Hepatocyte (in vitro differentiated cells): ENCODE measurements at regions not wholly inside any gene's neighbourhood (a gene's known extent, or its start where the extent isn't known, plus 50 kb on each side); places are given as distances from the start of the nearest gene placed in this dataset.

ENCODE experiments used
- DNase-seq: peaks from one replicate; pipeline ENCODE4 v3.0.0-alpha.2; 2016; ENCODE audit warnings: low spot score
- H2AFZ ChIP-seq: fragments of 200-600 bp; sonication (generic); 2 replicates; pipeline ENCODE4 v1.6.0; 2016; ENCODE audit warnings: antibody characterized with exemption, mild to moderate bottlenecking
- H3K27ac ChIP-seq: fragments of 200-600 bp; sonication (generic); 2 replicates; pipeline ENCODE4 v1.5.1; 2016; ENCODE audit warnings: mild to moderate bottlenecking
- H3K27me3 ChIP-seq: fragments of 200-600 bp; sonication (generic); 2 replicates; pipeline ENCODE4 v1.6.1; 2016
- H3K36me3 ChIP-seq: fragments of 200-600 bp; sonication (generic); replicated peaks from 2 replicates; pipeline ENCODE4 v1.5.1; 2016; ENCODE audit warnings: low read depth; ENCODE audit not compliant: insufficient read depth
- H3K4me1 ChIP-seq: fragments of 200-600 bp; sonication (generic); 2 replicates; pipeline ENCODE4 v1.5.1; 2016; ENCODE audit warnings: mild to moderate bottlenecking, moderate library complexity; ENCODE audit not compliant: insufficient read depth
- H3K4me2 ChIP-seq: fragments of 200-600 bp; sonication (generic); 2 replicates; pipeline ENCODE4 v1.6.0; 2016
- H3K4me3 ChIP-seq: fragments of 200-600 bp; sonication (generic); 2 replicates; pipeline ENCODE4 v1.5.1; 2016; ENCODE audit warnings: mild to moderate bottlenecking
- H3K79me2 ChIP-seq: fragments of 200-600 bp; sonication (generic); 2 replicates; pipeline ENCODE4 v1.6.0; 2017; ENCODE audit warnings: mild to moderate bottlenecking
- H3K9me2 ChIP-seq: fragments of 200-600 bp; sonication (generic); replicated peaks from 2 replicates; pipeline ENCODE4 v1.6.0; 2017; ENCODE audit warnings: mild to moderate bottlenecking; ENCODE audit not compliant: insufficient read depth
- H3K9me3 ChIP-seq: fragments of 200-600 bp; sonication (generic); 2 replicates; pipeline ENCODE4 v1.5.1; 2016; ENCODE audit warnings: low read depth, mild to moderate bottlenecking
- H4K20me1 ChIP-seq: fragments of 200-600 bp; sonication (generic); 2 replicates; pipeline ENCODE4 v1.6.0; 2016; ENCODE audit warnings: mild to moderate bottlenecking; ENCODE audit not compliant: insufficient read depth, poor library complexity, severe bottlenecking
- CTCF ChIP-seq: fragments of 200-600 bp; sonication (generic); IDR thresholded peaks from 2 replicates; pipeline ENCODE4 v1.5.1; 2016; ENCODE audit warnings: antibody characterized with exemption, mild to moderate bottlenecking; ENCODE audit not compliant: poor library complexity
- EZH2 ChIP-seq: fragments of 200-600 bp; sonication (generic); IDR thresholded peaks from 2 replicates; pipeline ENCODE4 v1.6.1; 2016; ENCODE audit warnings: antibody characterized with exemption, mild to moderate bottlenecking, borderline replicate concordance
- EZH2phosphoT487 ChIP-seq: fragments of 200-600 bp; sonication (generic); IDR thresholded peaks from one replicate; pipeline ENCODE4 v1.6.1; 2018; ENCODE audit warnings: antibody characterized with exemption, mild to moderate bottlenecking, low read depth, moderate library complexity; ENCODE audit not compliant: unreplicated experiment, severe bottlenecking
- WGBS: methylation state at CpG from one replicate; pipeline ENCODE4 v1.1.6; 2016; ENCODE audit warnings: low lambda C conversion rate; ENCODE audit errors: missing lambda C conversion rate; 5-methylcytosine and 5-hydroxymethylcytosine counted together

- Histone ChIP-seq H2AFZ (no peak overlapping the region), H3K4me3 (no peak overlapping the region), H3K9me3 (no peaks in the 10 kb centered on the region), H3K9me2 (no peaks in the 10 kb centered on the region), H3K36me3 (no peaks in the 10 kb centered on the region), H4K20me1 (no peaks in the 10 kb centered on the region), H3K27me3 (no peaks in the 10 kb centered on the region), H3K79me2 (no peaks in the 10 kb centered on the region), H3K27ac (no peak overlapping the region), H3K4me2 (no peak overlapping the region), H3K4me1 (peaks cover 3% of the 10 kb centered on the region)
- WGBS: 96% methylated on average over 3 of the region's 3 CpGs
- no peak for TF ChIP-seq EZH2
- no peak for TF ChIP-seq EZH2phosphoT487
- TF ChIP-seq CTCF: no peak
- no peak for DNase-seq
Measured at GRCh38 chr15:45904019-45904418, 269.2 kb downstream of the SQOR start.

GRCh38 chr15:45906230-45906629, 271.4 kb downstream of the SQOR start:
- H3K4me3 ChIP-seq: no peak overlapping the region
- DNase-seq: no peak
- no peaks in the 10 kb centered on the region for H3K79me2 ChIP-seq
- no peak overlapping the region for H2AFZ ChIP-seq
- no peaks in the 10 kb centered on the region for H3K9me2 ChIP-seq
- H3K27ac ChIP-seq: no peak overlapping the region
- TF ChIP-seq EZH2: no peak
- no peak for TF ChIP-seq EZH2phosphoT487
- no peak for TF ChIP-seq CTCF
- H4K20me1 ChIP-seq: no peaks in the 10 kb centered on the region
- H3K9me3 ChIP-seq: no peaks in the 10 kb centered on the region
- peaks cover 3% of the 10 kb centered on the region for H3K4me1 ChIP-seq
- H3K36me3 ChIP-seq: no peaks in the 10 kb centered on the region
- no peak overlapping the region for H3K4me2 ChIP-seq
- H3K27me3 ChIP-seq: no peaks in the 10 kb centered on the region
- whole genome bisulfite sequencing: 82% methylated on average over 2 of the region's 2 CpGs

- WGBS: 81% methylated on average over 3 of the region's 3 CpGs
- no peaks in the 10 kb centered on the region for H3K9me3 ChIP-seq
- H3K4me2 ChIP-seq: no peak overlapping the region
- no peaks in the 10 kb centered on the region for H3K4me1 ChIP-seq
- H3K79me2 ChIP-seq: no peaks in the 10 kb centered on the region
- no peaks in the 10 kb centered on the region for H3K9me2 ChIP-seq
- H3K4me3 ChIP-seq: no peak overlapping the region
- no peaks in the 10 kb centered on the region for H4K20me1 ChIP-seq
- no peaks in the 10 kb centered on the region for H3K36me3 ChIP-seq
- H2AFZ ChIP-seq: no peak overlapping the region
- H3K27ac ChIP-seq: no peak overlapping the region
- TF ChIP-seq EZH2 (no peak), EZH2phosphoT487 (no peak), CTCF (no peak)
- no peaks in the 10 kb centered on the region for H3K27me3 ChIP-seq
- no peak for DNase-seq
Measured at GRCh38 chr15:45910671-45911070, 275.8 kb downstream of the SQOR start.

- H3K4me3 ChIP-seq: no peak overlapping the region
- TF ChIP-seq EZH2phosphoT487 (no peak), CTCF (no peak), EZH2 (no peak)
- no peak overlapping the region for H3K27ac ChIP-seq
- no peaks in the 10 kb centered on the region for H3K9me2 ChIP-seq
- no peaks in the 10 kb centered on the region for H4K20me1 ChIP-seq
- H3K79me2 ChIP-seq: no peaks in the 10 kb centered on the region
- no peak overlapping the region for H3K4me2 ChIP-seq
- WGBS: 83% methylated on average over 2 of the region's 2 CpGs
- no peak overlapping the region for H2AFZ ChIP-seq
- no peaks in the 10 kb centered on the region for H3K9me3 ChIP-seq
- no peaks in the 10 kb centered on the region for H3K36me3 ChIP-seq
- no peak for DNase-seq
- no peaks in the 10 kb centered on the region for H3K27me3 ChIP-seq
- H3K4me1 ChIP-seq: no peaks in the 10 kb centered on the region
Measured at GRCh38 chr15:45913451-45913850, 278.6 kb downstream of the SQOR start.
